BJ (cell line): ENCODE measurements at regions not wholly inside any gene's neighbourhood (a gene's known extent, or its start where the extent isn't known, plus 50 kb on each side); places are given as distances from the start of the nearest gene placed in this dataset.
"Not testable (repeated sequence)": the region's sequence is repeated elsewhere in the genome, so short reads cannot be mapped to it uniquely, and the experiment has no call there.

Experiments
- CTCF ChIA-PET: fragments of 350-600 bp; formaldehyde crosslinking; extraction: SDS; loops from one replicate; lab custom pipeline; 2021; ENCODE audit warnings: antibody characterized with exemption, inconsistent platforms; lab: Yijun Ruan, JAX
- POLR2A ChIA-PET: fragments of 300-600 bp; sonication (Branson Sonifier 250); formaldehyde crosslinking; extraction: SDS; loops from one replicate; lab custom pipeline; 2021; ENCODE audit warnings: antibody characterized with exemption; lab: Charles Lee
- DNase-seq: peaks from one replicate; pipeline ENCODE4 v3.0.0-alpha.2; 2011; ENCODE audit warnings: low read depth
- H3K27me3 ChIP-seq: 2 replicates; pipeline ENCODE4 v1.6.0; 2011; ENCODE audit warnings: low read length; ENCODE audit not compliant: control insufficient read depth, insufficient read depth
- H3K36me3 ChIP-seq: 2 replicates; pipeline ENCODE4 v1.5.1; 2011; ENCODE audit warnings: low read length; ENCODE audit not compliant: control insufficient read depth, insufficient read depth
- H3K4me3 ChIP-seq: 2 replicates; pipeline ENCODE4 v1.5.1; 2011; ENCODE audit warnings: low read depth, mild to moderate bottlenecking, control low read depth, low read length
- TF ChIP-seq, protein P1 (sequence below): IDR thresholded peaks from 2 replicates; pipeline ENCODE4 v1.5.1; 2011; ENCODE audit warnings: low read depth, mild to moderate bottlenecking, control low read depth, inconsistent platforms, low read length, moderate library complexity; ENCODE audit not compliant: insufficient read depth

GRCh38 chrX:465418-466215, 78.9 kb upstream of the PPP2R3B start:
- no peak for DNase-seq
- Histone ChIP-seq H3K36me3 (no peaks in the 10 kb centered on the region), H3K4me3 (no peak overlapping the region), H3K27me3 (no peaks in the 10 kb centered on the region)
- TF ChIP-seq, protein P1, sequence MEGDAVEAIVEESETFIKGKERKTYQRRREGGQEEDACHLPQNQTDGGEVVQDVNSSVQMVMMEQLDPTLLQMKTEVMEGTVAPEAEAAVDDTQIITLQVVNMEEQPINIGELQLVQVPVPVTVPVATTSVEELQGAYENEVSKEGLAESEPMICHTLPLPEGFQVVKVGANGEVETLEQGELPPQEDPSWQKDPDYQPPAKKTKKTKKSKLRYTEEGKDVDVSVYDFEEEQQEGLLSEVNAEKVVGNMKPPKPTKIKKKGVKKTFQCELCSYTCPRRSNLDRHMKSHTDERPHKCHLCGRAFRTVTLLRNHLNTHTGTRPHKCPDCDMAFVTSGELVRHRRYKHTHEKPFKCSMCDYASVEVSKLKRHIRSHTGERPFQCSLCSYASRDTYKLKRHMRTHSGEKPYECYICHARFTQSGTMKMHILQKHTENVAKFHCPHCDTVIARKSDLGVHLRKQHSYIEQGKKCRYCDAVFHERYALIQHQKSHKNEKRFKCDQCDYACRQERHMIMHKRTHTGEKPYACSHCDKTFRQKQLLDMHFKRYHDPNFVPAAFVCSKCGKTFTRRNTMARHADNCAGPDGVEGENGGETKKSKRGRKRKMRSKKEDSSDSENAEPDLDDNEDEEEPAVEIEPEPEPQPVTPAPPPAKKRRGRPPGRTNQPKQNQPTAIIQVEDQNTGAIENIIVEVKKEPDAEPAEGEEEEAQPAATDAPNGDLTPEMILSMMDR, result no peak
- CTCF ChIA-PET, result no interaction called here
- POLR2A ChIA-PET, result no interaction called here

DNA sequence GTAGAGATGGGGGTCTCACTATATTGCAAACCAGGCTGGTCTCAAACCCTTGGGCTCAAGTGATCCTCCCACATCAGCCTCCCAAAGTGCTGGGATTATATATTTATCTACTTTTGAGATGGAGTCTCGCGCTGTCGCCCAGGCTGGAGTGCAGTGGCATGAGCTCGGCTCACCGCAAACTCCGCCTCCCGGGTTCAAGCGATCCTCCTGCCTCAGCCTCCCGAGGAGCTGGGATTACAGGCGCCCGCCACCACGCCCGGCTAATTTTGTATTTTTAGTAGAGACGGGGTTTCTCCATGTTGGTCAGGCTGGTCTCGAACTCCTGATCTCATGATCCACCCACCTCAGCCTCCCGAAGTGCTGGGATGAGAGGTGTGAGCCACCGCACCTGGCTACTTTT, 80.1 kb upstream of the PPP2R3B start:
- H3K27me3 ChIP-seq, H3K36me3 ChIP-seq, H3K4me3 ChIP-seq, CTCF ChIA-PET, DNase-seq, POLR2A ChIA-PET: not testable (repeated sequence)

- H3K4me3 ChIP-seq, CTCF ChIA-PET, H3K36me3 ChIP-seq, DNase-seq, H3K27me3 ChIP-seq, POLR2A ChIA-PET: not testable (repeated sequence)
Measured at GRCh38 chrX:467686-468085, 81.0 kb upstream of the PPP2R3B start.

DNA sequence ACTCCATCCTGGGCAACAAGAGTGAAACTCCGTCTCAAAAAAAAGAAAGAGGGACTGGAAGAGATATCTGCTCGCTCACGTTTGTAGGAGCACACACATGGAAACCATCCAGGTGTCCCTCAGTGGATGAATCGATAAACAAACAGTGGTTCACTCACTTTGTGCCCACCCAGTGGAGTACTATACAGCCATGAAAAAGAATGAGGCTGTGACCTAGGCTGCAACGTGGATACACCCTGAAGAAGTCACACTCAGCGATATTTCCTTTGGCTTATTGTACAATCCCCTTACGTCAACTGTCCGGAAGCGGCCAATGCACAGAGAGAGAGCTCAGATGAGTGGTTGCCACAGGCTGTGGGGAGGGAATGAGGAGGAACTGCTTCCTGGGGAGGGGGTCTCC, 82.3 kb upstream of the PPP2R3B start:
- TF ChIP-seq, protein P1, result no peak
- ChIA-PET CTCF (no interaction called here), POLR2A (no interaction called here)
- no peak for DNase-seq
- Histone ChIP-seq H3K36me3 (no peaks in the 10 kb centered on the region), H3K27me3 (no peaks in the 10 kb centered on the region), H3K4me3 (no peak overlapping the region)

DNA sequence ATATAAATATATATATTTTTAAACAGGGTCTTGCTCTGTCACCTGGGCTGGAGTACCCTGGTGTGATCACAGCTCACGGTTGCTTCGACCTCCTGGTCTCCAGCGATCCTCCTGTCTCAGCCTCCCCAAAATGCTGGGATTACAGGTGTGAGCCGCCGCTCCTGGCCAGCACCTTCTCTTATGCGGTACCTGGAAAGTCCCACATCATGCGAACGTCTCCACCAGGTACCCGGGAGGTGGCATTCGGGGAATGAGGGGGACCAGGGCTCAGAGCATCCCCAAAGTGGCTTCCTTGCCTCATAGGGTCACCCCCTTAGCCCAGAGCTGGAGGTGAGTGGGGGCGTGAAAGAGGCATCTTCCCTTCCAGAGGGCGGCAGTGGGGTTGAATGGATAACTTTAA, 84.0 kb upstream of the PPP2R3B start:
- CTCF ChIA-PET, result no interaction called here
- Histone ChIP-seq H3K27me3 (no peaks in the 10 kb centered on the region), H3K4me3 (peak overlapping the region; percentile 31), H3K36me3 (no peaks in the 10 kb centered on the region)
- POLR2A ChIA-PET, result no interaction called here
- TF ChIP-seq, protein P1, result no peak
- DNase-seq, result no peak

DNA sequence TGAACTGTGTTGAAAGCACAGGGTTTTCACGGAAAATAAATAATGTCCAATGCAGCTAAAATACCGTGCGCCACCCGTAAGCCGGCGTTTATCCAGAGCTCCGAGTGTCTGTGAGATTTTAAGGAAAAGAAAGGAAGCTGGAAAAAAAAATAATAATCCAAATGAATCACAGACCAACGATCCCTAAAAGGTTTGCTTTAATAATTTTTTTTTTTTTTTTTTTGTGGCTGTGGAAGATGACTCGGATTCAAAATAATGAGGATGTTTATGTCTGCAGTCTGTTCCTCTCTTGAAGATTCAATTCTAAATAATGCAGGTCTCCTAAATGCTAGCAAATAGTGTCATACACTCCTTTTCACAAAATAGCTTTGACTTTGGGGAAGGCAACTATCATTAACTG, 84.6 kb upstream of the PPP2R3B start:
- DNase-seq, result peak; percentile 38
- Histone ChIP-seq H3K36me3 (no peaks in the 10 kb centered on the region), H3K4me3 (peak overlapping the region; percentile 31), H3K27me3 (no peaks in the 10 kb centered on the region)
- CTCF ChIA-PET, result no interaction called here
- POLR2A ChIA-PET, result no interaction called here
- TF ChIP-seq, protein P1, result no peak

DNA sequence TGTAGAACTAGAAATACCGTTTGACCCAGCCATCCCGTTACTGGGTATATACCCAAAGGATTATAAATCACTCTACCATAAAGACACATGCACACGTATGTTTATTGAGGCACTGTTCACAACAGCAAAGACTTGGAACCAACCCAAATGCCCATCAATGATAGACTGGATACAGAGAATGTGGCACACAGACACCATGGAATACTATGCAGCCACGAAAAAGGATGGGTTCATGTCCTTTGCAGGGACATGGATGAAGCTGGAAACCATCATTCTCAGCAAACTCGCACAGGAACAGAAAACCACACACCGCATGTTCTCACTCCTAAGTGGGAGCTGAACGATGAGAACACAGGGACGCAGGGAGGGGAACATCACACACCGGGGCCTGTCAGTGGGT, 85.6 kb upstream of the PPP2R3B start:
- CTCF ChIA-PET, H3K27me3 ChIP-seq, H3K36me3 ChIP-seq, DNase-seq, H3K4me3 ChIP-seq, POLR2A ChIA-PET: not testable (repeated sequence)
